Gastroesophageal sphincter (tissue), 4 donors: ENCODE measurements at regions not wholly inside any gene's neighbourhood (a gene's known extent, or its start where the extent isn't known, plus 50 kb on each side); places are given as distances from the start of the nearest gene placed in this dataset.

Experiments
- ATAC-seq: fragments of 150-250 bp; one replicate; pipeline ENCODE4 v1.9.1; 2016; ENCODE audit warnings: mild to moderate bottlenecking, moderate library complexity
- H3K27ac ChIP-seq, 4 donors: fragments of 200-600 bp; sonication (generic) in 3 of 4; 1 replicate in 3 of 4; 2 replicates in 1 of 4; pipeline ENCODE4 v1.5.1; 2016 to 2019
- H3K27me3 ChIP-seq: fragments of 200-600 bp; sonication (generic); one replicate; pipeline ENCODE4 v1.5.1; 2019
- H3K36me3 ChIP-seq, 2 donors: fragments of 200-600 bp; sonication (generic); one replicate each; pipeline ENCODE4 v1.5.1; 2019; ENCODE audit warnings: control low read depth in 1 of 2
- H3K4me1 ChIP-seq, 3 donors: fragments of 200-600 bp; sonication (generic); 1 replicate in 2 of 3; 2 replicates in 1 of 3; pipeline ENCODE4 v1.5.1; 2016 to 2019; ENCODE audit warnings: control low read depth in 2 of 3
- H3K4me3 ChIP-seq, 2 donors: fragments of 200-600 bp; sonication (generic); one replicate each; pipeline ENCODE4 v1.5.1; 2019; ENCODE audit warnings: mild to moderate bottlenecking in 1 of 2, moderate library complexity in 1 of 2
- H3K9me3 ChIP-seq, 3 donors: fragments of 200-600 bp; sonication (generic); one replicate each; pipeline ENCODE4 v1.5.1; 2017 to 2019; ENCODE audit warnings: control low read depth in 2 of 3
- EP300 ChIP-seq: sonication (generic); formaldehyde crosslinking; IDR thresholded peaks from one replicate; pipeline ENCODE4 v1.6.1; 2017; ENCODE audit warnings: antibody characterized with exemption, mild to moderate bottlenecking
- POLR2A ChIP-seq, 2 donors: fragments of 450-650 bp; IDR thresholded peaks; one replicate each; pipeline ENCODE4 v1.6.1; 2017; ENCODE audit warnings: antibody characterized with exemption in 2 of 2, mild to moderate bottlenecking in 2 of 2, moderate library complexity in 1 of 2
- POLR2AphosphoS5 ChIP-seq: sonication (generic); formaldehyde crosslinking; IDR thresholded peaks from one replicate; pipeline ENCODE4 v1.6.1; 2017; ENCODE audit warnings: antibody characterized with exemption
- WGBS, 2 donors: methylation state at CpG; one replicate each; pipeline ENCODE4 v1.1.5; 2018; ENCODE audit warnings: low coverage in 1 of 2; 5-methylcytosine and 5-hydroxymethylcytosine counted together
- TF ChIP-seq, protein P1 (sequence below), 4 experiments: fragments of 200-600 bp in 2 of 4; fragments of 450-650 bp in 2 of 4; sonication (generic) in 1 of 4; IDR thresholded peaks; one replicate each; pipeline ENCODE4 v1.5.1; 2017 to 2019; ENCODE audit warnings: antibody characterized with exemption in 4 of 4, mild to moderate bottlenecking in 2 of 4, moderate library complexity in 2 of 4

- no peak for ATAC-seq
- TF ChIP-seq EP300 (no peak), POLR2AphosphoS5 (no peak), POLR2A (IDR thresholded peaks at IDR 0.05) (no peak)
- TF ChIP-seq, protein P1, sequence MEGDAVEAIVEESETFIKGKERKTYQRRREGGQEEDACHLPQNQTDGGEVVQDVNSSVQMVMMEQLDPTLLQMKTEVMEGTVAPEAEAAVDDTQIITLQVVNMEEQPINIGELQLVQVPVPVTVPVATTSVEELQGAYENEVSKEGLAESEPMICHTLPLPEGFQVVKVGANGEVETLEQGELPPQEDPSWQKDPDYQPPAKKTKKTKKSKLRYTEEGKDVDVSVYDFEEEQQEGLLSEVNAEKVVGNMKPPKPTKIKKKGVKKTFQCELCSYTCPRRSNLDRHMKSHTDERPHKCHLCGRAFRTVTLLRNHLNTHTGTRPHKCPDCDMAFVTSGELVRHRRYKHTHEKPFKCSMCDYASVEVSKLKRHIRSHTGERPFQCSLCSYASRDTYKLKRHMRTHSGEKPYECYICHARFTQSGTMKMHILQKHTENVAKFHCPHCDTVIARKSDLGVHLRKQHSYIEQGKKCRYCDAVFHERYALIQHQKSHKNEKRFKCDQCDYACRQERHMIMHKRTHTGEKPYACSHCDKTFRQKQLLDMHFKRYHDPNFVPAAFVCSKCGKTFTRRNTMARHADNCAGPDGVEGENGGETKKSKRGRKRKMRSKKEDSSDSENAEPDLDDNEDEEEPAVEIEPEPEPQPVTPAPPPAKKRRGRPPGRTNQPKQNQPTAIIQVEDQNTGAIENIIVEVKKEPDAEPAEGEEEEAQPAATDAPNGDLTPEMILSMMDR (IDR thresholded peaks at IDR 0.05) = no peak
- H3K9me3 ChIP-seq = no peaks in the 10 kb centered on the region
- no peak overlapping the region for H3K27ac ChIP-seq
- H3K4me1 ChIP-seq = no peaks in the 10 kb centered on the region
- no peaks in the 10 kb centered on the region for H3K36me3 ChIP-seq
- H3K4me3 ChIP-seq = no peak overlapping the region
- no peaks in the 10 kb centered on the region for H3K27me3 ChIP-seq
Measured at GRCh38 chr5:145568581-145568980, 266.6 kb downstream of the PRELID2 start.

GRCh38 chr5:145562931-145563330 is 272.2 kb downstream of the PRELID2 start:
- WGBS, 2 donors = 65 to 78% methylated on average over 4 of the region's 4 CpGs
- H3K4me1 ChIP-seq = no peaks in the 10 kb centered on the region
- no peaks in the 10 kb centered on the region for H3K27me3 ChIP-seq
- no peak overlapping the region for H3K4me3 ChIP-seq
- TF ChIP-seq POLR2A (IDR thresholded peaks at IDR 0.05) (no peak), POLR2AphosphoS5 (no peak), EP300 (no peak)
- TF ChIP-seq, protein P1 (IDR thresholded peaks at IDR 0.05) = no peak
- ATAC-seq = no peak
- H3K36me3 ChIP-seq = no peaks in the 10 kb centered on the region
- no peak overlapping the region for H3K27ac ChIP-seq
- H3K9me3 ChIP-seq = no peaks in the 10 kb centered on the region

DNA sequence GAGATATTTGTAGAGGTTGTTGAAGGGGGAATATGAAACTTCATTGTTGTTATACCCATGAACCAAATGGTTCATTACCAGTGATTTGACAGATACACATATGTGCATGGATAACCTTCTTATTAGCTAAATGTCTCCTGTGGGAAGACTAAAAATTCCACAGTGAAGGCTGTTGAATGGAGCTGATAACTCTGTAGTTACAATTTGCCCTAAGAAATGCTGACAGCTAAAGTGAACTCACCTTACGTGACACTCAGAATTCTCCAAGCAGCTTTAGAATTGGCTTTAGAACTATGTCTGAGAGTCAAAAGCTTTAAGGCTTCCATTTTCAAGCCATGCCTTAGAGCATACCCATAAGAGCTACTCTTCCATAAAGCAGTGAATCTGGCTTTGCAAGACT is 276.9 kb downstream of the PRELID2 start:
- Histone ChIP-seq H3K36me3 (no peaks in the 10 kb centered on the region), H3K27me3 (no peaks in the 10 kb centered on the region), H3K27ac (no peak overlapping the region), H3K9me3 (no peaks in the 10 kb centered on the region), H3K4me1 (no peaks in the 10 kb centered on the region), H3K4me3 (no peak overlapping the region)
- no peak for ATAC-seq
- TF ChIP-seq POLR2AphosphoS5 = no peak
- TF ChIP-seq POLR2A (IDR thresholded peaks at IDR 0.05) = no peak
- TF ChIP-seq, protein P1 (IDR thresholded peaks at IDR 0.05) = no peak
- no peak for TF ChIP-seq EP300
- WGBS, 2 donors = 88 to 90% methylated on average over 1 of the region's 1 CpG

DNA sequence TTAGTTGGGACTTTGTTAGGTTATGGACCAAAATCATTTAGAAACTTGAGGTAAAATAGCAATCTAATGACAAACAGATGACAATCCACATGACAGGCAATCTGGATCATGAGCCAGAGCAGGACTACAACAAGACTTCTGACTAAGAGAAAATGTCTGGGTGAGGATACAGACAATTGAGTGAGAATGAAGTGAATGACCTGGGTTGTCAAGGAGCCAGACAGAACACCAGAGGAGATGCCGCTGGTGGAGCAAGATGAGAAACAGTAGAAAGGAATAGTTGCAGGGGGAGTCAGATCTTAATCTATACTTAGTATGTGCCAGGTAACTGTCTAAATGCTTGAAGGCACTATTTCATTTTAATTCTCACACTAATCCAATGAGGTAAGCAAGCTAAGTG is 277.8 kb downstream of the PRELID2 start:
- no peaks in the 10 kb centered on the region for H3K4me1 ChIP-seq
- no peaks in the 10 kb centered on the region for H3K9me3 ChIP-seq
- 94 to 100% methylated on average over 1 of the region's 1 CpG for WGBS, 2 donors
- no peak overlapping the region for H3K4me3 ChIP-seq
- no peak for TF ChIP-seq POLR2A (IDR thresholded peaks at IDR 0.05)
- H3K27ac ChIP-seq = no peak overlapping the region
- no peak for ATAC-seq
- H3K36me3 ChIP-seq = no peaks in the 10 kb centered on the region
- H3K27me3 ChIP-seq = no peaks in the 10 kb centered on the region

DNA sequence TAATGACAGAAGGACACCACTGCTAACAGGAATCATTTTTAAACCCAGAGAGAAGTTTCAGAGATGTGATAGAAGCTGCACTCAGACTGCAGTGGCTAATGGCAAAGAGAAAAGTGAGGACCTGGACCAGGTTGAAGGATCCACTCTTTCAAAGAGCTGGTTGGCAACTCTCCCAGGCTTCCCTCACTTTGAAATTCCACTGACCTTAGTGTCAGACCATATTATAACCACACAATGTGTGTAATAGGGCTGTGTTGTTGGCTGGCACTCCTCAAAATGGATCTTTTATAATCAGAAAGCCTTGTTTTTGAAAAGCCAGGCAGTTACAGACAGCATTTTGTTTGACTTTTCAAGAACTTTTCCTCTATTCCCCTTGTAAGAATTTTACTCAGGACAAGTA is 280.7 kb downstream of the PRELID2 start:
- ATAC-seq = no peak
- Histone ChIP-seq H3K4me1 (no peaks in the 10 kb centered on the region), H3K4me3 (no peak overlapping the region), H3K36me3 (no peaks in the 10 kb centered on the region), H3K27ac (no peak overlapping the region), H3K27me3 (no peaks in the 10 kb centered on the region), H3K9me3 (no peaks in the 10 kb centered on the region)
- TF ChIP-seq, protein P1 (IDR thresholded peaks at IDR 0.05) = no peak
- no peak for TF ChIP-seq POLR2A (IDR thresholded peaks at IDR 0.05)
- TF ChIP-seq EP300 = no peak
- no peak for TF ChIP-seq POLR2AphosphoS5

- H3K27me3 ChIP-seq = no peaks in the 10 kb centered on the region
- no peaks in the 10 kb centered on the region for H3K4me1 ChIP-seq
- H3K9me3 ChIP-seq = no peaks in the 10 kb centered on the region
- no peaks in the 10 kb centered on the region for H3K36me3 ChIP-seq
- no peak overlapping the region for H3K27ac ChIP-seq
- WGBS, 2 donors = 96 to 100% methylated on average over 2 of the region's 2 CpGs
- TF ChIP-seq, protein P1 (IDR thresholded peaks at IDR 0.05) = no peak
- TF ChIP-seq POLR2A (IDR thresholded peaks at IDR 0.05) (no peak), EP300 (no peak), POLR2AphosphoS5 (no peak)
- ATAC-seq = no peak
- no peak overlapping the region for H3K4me3 ChIP-seq
Measured at GRCh38 chr5:145553177-145553576, 282.0 kb downstream of the PRELID2 start.
